NCI-H345 treated with DMSO at 0.1 percent for 48 hours (cell line): ENCODE measurements at regions not wholly inside any gene's neighbourhood (a gene's known extent, or its start where the extent isn't known, plus 50 kb on each side); places are given as distances from the start of the nearest gene placed in this dataset.
"Not testable (repeated sequence)": the region's sequence is repeated elsewhere in the genome, so short reads cannot be mapped to it uniquely, and the experiment has no call there.

ENCODE experiments used
- DNase-seq: peaks from one replicate; lab custom pipeline; 2025; ENCODE audit not compliant: unreplicated experiment; lab: John Stamatoyannopoulos, UW

DNA sequence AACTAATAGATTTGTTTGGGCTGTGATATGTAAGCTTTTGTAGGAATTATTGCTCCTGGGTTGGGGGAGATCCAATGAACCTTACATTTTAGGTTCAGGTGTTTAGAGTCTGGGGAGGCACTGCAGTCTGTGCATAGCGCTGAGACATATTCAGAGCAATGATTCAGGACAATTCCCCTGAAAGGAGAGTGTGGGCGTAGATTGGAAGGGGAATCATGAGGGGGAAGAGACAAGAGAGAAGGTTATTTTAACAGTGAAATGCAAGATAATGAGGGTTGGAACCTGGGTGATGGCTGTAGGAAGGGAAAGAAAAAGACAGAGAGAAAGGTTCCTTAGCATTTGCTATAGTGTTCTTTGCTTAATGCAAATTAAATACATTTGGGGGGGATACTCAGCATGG lies 1013.4 kb downstream of the REEP3 start:
- DNase-seq: no peak

DNA sequence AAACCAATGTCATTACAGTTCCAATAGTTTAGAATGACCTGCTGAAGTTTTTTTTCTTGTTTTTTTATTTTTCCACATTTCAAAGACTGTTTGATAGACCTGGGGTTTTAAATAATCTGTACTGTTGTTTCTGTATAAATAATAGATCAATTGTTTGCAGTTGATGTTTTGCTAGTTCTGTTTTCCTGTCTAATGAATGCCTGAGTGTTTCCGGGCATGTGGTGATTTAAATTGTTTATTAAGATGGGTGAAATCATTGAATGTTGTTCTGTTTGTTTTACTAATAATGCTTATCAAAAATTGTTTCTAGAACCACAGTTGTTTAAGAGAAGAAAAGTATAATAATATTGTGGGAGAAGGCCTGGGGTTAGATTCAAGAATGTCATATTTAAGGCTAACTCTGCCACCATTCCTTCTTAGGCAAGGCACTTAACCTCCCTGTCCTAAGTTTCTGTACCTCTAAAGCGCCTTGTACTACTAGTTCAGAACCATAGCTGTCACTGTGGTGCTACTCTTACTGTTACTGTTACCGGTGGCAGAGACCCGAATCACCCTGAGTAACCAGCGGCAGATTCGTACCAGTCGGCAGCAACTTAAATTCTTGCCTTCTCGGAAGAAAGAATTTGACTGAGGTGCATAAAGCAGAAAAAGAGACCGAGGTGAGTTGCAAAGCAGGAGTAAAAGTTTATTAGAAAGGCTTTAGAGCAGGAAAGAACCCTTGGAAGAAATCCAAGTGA lies 1014.1 kb downstream of the REEP3 start:
- DNase-seq: no peak

GRCh38 chr10:64537112-64537511 lies 1015.9 kb downstream of the REEP3 start:
- no peak for DNase-seq

- DNase-seq: no peak
Measured at GRCh38 chr10:64537928-64538327, 1016.7 kb downstream of the REEP3 start.

DNA sequence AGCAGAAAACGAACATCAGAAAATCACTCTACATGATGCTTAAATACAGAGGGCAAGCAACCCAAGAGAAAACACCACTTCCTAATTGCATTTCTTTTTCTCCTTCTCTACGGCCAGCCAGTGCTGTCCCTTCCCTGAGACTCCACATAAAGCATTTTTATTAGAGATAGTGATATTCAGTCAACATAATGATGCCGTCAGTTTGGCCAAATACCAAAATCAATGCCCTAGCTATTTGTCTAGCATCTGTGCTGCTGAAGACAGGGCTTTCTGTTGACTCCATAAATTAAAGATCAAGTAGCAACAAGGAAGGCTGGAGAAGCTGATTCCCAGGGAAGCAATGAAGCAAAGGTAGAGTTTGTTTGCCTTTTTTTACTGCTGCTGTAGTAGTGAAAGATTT lies 1024.9 kb downstream of the REEP3 start:
- no peak for DNase-seq

DNA sequence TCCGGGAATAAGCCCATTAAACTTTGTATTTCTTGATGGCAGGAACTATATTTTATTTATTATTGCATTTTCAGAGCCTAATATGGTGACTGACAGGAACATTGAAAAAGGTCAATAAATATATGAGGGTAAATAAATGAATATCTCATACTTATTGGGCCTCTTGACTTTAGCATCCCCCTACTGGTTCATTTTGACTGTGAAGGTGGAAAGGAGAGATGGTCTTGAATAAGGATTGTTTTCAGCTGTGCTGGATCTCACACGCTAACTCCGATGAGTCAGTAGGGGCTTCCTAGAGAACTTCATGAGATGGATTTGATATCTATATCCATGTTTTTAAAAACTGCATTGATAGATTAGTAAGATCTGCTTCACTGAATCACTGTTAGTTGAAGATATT lies 1026.0 kb downstream of the REEP3 start:
- DNase-seq: no peak

DNA sequence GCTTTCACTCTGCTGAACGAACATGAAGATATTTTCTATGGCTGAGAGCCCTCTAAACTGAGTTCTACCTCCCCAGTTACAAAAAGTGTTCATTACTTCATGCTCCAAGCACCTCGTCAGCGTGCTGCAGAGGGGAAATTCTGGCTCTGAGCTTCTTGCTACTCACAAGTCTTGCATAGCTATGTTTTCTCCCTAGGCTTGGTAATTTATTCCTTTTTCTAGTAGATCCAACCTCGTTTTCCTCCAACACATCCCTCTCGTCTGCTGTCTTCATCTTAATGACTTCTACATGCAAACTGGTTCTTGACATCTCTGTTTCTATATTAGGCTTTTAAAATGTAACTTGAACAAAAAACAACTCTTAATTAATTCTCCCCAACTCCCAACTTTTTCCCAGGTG lies 1034.5 kb downstream of the REEP3 start:
- no peak for DNase-seq

GRCh38 chr10:64558094-64558835 lies 1037.1 kb downstream of the REEP3 start:
- DNase-seq: no peak

DNA sequence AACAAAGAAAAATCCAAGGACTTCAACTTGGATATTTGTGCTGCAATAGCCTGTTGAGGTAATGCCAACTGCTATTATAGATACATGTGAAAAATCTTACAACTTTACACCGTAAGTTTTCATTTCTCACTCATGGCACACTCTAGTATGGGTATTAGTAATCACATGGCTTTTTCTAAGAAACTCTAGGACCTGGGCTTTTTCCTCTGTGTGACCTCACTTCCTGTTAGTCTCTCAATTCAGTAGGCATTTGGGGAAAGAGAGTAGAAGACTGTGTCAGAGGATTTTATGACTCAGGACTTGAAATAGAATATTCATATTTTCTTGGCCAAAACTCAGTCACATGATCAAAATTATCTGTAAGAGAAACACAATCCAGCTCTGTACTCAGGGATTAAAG lies 1049.9 kb downstream of the REEP3 start:
- no peak for DNase-seq

GRCh38 chr10:64573623-64574325 lies 1052.6 kb downstream of the REEP3 start:
- no peak for DNase-seq

DNA sequence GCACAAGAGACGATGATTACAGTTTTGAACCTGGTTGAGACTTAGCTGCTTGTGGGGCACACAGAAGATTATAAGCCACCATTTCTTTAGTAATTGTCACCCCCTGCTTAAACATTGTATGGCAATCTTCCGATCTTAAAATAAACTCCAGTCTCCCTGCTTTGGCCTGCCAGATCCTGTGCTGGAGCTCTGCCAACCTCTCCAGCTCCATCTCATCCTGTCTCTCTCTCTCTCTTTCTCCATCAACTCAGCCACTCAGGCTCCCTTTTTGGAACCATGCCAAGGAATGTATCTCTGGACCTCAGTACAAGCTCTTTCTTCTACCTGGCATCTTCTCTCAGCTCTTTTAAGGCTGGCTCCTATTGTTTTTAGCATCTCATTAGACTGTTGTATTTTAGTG lies 1053.2 kb downstream of the REEP3 start:
- no peak for DNase-seq

GRCh38 chr10:64576497-64576896 lies 1055.3 kb downstream of the REEP3 start:
- DNase-seq: no peak

DNA sequence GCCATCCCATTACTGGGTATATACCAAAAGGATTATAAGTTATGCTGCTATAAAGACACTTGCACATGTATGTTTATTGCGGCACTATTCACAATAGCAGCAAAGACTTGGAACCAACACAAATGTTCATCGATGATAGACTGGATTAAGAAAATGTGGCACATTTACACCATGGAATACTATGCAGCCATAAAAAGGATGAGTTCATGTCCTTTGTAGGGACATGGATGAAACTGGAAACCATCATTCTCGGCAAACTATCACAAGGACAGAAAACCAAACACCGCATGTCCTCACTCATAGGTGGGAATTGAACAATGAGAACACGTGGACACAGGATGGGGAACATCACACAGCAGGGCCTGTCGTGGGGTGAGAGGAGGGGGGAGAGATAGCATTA lies 1057.6 kb downstream of the REEP3 start:
- not testable (repeated sequence) for DNase-seq

GRCh38 chr10:64586934-64587503 lies 1065.8 kb downstream of the REEP3 start:
- no peak for DNase-seq

- no peak for DNase-seq
Measured at GRCh38 chr10:64594072-64594471, 1072.9 kb downstream of the REEP3 start.

DNA sequence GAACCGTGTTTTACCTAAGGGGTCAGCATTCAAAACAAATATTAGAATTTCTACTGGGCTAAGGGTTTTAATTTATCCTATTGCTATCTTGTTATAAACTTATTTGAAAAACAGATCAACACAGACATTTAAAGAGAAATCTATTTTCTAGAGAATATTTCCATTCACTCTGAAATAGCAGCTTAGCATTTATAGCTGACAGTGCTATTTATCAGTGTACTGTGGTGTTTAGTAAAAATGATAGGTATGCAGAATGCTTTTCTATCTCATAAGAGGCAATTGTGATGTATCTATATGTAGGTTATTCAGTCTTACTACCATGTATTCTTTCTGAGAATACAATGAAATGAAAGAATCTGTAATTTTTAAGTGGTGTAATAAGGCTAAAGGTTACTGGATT lies 1077.4 kb downstream of the REEP3 start:
- DNase-seq: no peak

DNA sequence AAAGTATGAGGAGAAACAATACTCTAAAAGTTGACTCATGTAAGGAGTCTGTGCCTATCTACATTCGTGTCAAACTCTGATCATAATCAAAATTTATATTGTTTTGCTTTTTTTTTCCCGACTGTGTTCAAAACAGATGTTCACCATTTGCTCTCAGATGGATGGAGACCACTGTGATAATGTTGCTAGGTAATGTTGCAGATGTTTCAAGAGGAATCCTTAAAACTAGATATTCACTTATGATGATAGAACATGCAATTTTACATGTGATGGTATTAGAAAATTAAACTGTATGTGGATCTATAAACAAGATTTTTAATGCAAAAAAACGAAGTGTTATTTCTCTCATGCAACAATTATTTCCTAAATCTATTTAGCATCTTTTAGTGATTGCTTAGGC lies 1080.1 kb downstream of the REEP3 start:
- no peak for DNase-seq

DNA sequence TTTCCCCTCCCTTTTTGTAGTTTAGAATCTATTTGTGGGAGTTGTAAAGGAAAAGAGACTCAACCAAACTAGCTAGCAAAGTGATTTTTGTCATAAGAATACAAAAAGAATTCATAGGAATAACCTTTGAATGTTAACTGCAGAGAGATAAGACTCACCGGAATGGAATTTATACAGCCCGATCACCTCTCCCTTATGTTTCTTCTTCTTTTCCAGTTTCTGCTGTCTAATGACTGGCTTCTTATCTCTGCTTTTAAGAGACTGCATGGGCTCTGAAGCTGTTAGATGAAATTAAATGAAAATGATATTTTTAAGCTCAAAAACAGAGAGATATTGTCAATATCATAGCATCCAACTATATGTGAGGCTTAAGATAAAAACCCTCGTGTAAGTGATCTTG lies 1095.9 kb downstream of the REEP3 start:
- DNase-seq: no peak

GRCh38 chr10:64619102-64619501 lies 1097.9 kb downstream of the REEP3 start:
- DNase-seq: no peak

- no peak for DNase-seq
Measured at GRCh38 chr10:64626924-64627323, 1105.7 kb downstream of the REEP3 start.

DNA sequence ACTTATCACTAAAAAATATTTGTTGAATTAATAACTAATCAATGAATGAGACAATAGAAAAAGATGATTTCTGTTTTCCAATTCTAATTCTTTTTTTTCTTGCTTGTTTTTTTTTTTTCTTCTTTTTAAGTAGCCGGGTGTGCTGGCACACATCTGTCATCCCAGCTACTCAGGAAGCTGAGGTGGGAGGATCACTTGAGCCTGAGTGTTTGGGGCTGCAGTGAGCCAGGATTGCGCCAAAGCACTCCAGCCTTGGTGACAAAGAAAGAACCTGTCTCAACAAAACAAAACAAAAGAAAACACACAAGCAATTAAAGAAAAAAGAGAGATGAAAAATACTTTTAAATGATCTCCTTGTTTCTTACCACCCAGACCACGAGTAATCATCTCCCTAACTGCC lies 1109.3 kb downstream of the REEP3 start:
- no peak for DNase-seq

- DNase-seq: no peak
Measured at GRCh38 chr10:64635906-64636305, 1114.7 kb downstream of the REEP3 start.
